ENCODE measurements at regions not wholly inside any gene's neighbourhood (a gene's known extent, or its start where the extent isn't known, plus 50 kb on each side); places are given as distances from the start of the nearest gene placed in this dataset.

DNA sequence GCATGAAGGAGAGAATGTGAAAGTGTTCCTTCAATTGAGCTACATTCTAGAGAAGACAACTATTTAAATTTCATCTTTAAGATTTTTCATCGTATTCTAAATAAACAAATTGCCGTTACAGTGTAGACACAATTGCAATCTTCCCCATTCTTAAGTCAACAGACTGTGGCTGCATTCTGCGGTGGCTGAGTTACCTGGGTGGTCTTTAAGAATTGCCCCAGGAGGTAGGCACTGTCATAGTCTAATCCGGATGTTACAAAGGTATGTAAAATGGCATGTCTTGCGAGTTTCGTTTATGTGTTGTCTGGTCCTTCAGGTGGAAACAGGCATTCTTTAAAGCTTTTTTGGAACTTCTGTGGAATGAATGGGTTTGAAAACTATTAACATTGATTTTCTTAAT lies 586.1 kb upstream of the PITX2 start:
- TF ChIP-seq CTCF (IDR thresholded peaks at IDR 0.05; ENCODE audit: low read depth, low read length, missing input control) (no peak), FOXA1 (IDR thresholded peaks at IDR 0.05) (no peak), GABPA (IDR thresholded peaks at IDR 0.05 in 1 of 2, conservative IDR thresholded peaks at IDR 0.05 in 1 of 2) (no peak), JUND (IDR thresholded peaks at IDR 0.05) (no peak)
- TF ChIP-seq, protein P1, sequence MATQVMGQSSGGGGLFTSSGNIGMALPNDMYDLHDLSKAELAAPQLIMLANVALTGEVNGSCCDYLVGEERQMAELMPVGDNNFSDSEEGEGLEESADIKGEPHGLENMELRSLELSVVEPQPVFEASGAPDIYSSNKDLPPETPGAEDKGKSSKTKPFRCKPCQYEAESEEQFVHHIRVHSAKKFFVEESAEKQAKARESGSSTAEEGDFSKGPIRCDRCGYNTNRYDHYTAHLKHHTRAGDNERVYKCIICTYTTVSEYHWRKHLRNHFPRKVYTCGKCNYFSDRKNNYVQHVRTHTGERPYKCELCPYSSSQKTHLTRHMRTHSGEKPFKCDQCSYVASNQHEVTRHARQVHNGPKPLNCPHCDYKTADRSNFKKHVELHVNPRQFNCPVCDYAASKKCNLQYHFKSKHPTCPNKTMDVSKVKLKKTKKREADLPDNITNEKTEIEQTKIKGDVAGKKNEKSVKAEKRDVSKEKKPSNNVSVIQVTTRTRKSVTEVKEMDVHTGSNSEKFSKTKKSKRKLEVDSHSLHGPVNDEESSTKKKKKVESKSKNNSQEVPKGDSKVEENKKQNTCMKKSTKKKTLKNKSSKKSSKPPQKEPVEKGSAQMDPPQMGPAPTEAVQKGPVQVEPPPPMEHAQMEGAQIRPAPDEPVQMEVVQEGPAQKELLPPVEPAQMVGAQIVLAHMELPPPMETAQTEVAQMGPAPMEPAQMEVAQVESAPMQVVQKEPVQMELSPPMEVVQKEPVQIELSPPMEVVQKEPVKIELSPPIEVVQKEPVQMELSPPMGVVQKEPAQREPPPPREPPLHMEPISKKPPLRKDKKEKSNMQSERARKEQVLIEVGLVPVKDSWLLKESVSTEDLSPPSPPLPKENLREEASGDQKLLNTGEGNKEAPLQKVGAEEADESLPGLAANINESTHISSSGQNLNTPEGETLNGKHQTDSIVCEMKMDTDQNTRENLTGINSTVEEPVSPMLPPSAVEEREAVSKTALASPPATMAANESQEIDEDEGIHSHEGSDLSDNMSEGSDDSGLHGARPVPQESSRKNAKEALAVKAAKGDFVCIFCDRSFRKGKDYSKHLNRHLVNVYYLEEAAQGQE (IDR thresholded peaks at IDR 0.05), result no peak

Measured in liver (tissue), 3 donors.